ENCODE measurements at regions not wholly inside any gene's neighbourhood (a gene's known extent, or its start where the extent isn't known, plus 50 kb on each side); places are given as distances from the start of the nearest gene placed in this dataset.
"Not testable (repeated sequence)": the region's sequence is repeated elsewhere in the genome, so short reads cannot be mapped to it uniquely, and the experiment has no call there.

DNA sequence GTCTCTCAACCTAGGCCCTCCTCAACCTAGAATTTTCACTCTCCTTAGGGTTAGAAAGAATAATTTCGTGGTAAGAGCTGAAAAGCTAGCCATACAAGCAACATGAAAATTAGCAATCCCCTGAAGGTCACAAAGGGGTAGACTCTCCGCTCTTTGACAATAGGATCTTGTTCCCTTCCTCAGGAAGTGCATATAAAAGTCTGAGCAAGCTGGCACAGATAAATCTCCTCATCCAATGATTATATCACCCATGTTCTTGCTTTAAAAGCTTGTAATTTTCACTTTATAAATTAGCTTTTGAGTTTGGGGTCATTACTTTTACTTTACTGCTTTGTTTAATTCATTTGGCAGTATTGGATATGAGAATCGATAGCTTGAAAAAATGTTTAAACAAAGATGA lies 852.3 kb upstream of the CRIM1 start:
- DNase-seq (ENCODE audit: extremely low spot score, unreplicated experiment), result no peak
- Mint-ChIP-seq H3K4me3 (no peak overlapping the region), H3K27me3 (no peaks in the 10 kb centered on the region), H3K9me3 (no peaks in the 10 kb centered on the region), H3K36me3 (no peaks in the 10 kb centered on the region), H3K27ac (no peak overlapping the region), H3K4me1 (ENCODE audit: unreplicated experiment) (no peaks in the 10 kb centered on the region)
- TF ChIP-seq, protein P1, sequence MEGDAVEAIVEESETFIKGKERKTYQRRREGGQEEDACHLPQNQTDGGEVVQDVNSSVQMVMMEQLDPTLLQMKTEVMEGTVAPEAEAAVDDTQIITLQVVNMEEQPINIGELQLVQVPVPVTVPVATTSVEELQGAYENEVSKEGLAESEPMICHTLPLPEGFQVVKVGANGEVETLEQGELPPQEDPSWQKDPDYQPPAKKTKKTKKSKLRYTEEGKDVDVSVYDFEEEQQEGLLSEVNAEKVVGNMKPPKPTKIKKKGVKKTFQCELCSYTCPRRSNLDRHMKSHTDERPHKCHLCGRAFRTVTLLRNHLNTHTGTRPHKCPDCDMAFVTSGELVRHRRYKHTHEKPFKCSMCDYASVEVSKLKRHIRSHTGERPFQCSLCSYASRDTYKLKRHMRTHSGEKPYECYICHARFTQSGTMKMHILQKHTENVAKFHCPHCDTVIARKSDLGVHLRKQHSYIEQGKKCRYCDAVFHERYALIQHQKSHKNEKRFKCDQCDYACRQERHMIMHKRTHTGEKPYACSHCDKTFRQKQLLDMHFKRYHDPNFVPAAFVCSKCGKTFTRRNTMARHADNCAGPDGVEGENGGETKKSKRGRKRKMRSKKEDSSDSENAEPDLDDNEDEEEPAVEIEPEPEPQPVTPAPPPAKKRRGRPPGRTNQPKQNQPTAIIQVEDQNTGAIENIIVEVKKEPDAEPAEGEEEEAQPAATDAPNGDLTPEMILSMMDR (conservative IDR thresholded peaks at IDR 0.05), result no peak

DNA sequence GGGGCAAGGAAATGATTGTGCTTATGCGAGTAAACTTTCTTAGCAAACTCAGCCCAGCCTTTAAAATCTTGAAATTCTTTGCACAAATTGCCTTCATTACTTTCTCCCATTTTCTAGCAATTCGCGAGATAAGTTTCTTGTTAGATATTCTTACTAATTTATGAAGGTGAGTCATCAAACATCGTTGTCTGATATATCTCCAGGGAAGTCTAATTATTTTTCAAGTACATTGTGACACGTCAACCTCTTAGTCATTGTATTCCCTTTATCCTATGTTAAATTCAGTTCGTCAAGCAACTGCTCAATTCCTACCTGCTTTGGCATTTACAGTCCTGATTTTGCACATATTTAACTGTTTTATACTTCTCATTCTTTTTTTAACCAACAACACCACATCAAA lies 854.5 kb upstream of the CRIM1 start:
- Mint-ChIP-seq H3K4me1 (ENCODE audit: unreplicated experiment) (no peaks in the 10 kb centered on the region), H3K4me3 (no peak overlapping the region), H3K27ac (no peak overlapping the region), H3K27me3 (no peaks in the 10 kb centered on the region), H3K9me3 (no peaks in the 10 kb centered on the region), H3K36me3 (no peaks in the 10 kb centered on the region)
- TF ChIP-seq, protein P1 (conservative IDR thresholded peaks at IDR 0.05), result no peak
- no peak for DNase-seq (ENCODE audit: extremely low spot score, unreplicated experiment)

DNA sequence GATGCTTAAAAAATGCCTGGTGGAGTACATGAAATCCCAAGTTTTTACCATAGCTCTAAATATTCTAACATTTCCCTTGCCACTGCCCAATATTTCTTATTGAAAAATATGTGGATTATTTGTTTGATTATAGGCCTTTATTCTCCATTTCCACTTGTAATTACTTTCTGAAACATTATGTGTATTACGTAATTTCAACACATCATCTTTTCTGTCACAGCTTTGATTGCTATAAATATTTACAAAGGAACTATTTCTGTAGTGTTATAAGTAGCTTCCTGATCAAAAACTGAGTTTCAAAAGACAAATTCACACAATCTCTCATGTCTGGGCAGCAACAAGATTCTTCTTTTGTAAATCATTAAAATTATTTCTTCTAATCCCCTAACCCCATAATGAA lies 859.6 kb upstream of the CRIM1 start:
- Mint-ChIP-seq H3K36me3 (no peaks in the 10 kb centered on the region), H3K9me3 (no peaks in the 10 kb centered on the region), H3K4me3 (no peak overlapping the region), H3K4me1 (ENCODE audit: unreplicated experiment) (no peaks in the 10 kb centered on the region), H3K27ac (no peak overlapping the region), H3K27me3 (no peaks in the 10 kb centered on the region)
- DNase-seq (ENCODE audit: extremely low spot score, unreplicated experiment), result no peak
- TF ChIP-seq, protein P1 (conservative IDR thresholded peaks at IDR 0.05), result no peak

DNA sequence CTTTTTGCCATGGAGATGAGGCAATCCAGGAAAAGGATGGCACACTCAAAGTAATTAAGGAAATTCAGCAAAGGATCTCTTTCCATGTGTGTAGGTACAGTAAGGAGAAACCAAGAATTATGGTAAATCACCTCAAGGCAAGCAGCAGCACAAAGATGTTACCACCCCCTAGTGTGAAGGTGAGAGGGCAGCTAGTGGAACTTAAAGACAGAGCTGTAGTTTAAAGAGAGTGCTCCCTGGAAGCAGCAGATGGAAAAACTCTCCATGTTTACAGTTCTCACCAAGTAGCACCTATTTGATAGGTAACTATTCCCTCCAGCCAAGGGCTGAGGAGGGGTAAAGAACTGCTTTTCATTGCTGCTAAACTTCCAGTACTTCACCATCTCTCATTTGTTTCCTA lies 860.4 kb upstream of the CRIM1 start:
- no peaks in the 10 kb centered on the region for H3K36me3 Mint-ChIP-seq
- TF ChIP-seq, protein P1 (conservative IDR thresholded peaks at IDR 0.05), result no peak
- H3K27ac Mint-ChIP-seq, result no peak overlapping the region
- H3K9me3 Mint-ChIP-seq, result no peaks in the 10 kb centered on the region
- H3K4me1 Mint-ChIP-seq (ENCODE audit: unreplicated experiment), result no peaks in the 10 kb centered on the region
- H3K27me3 Mint-ChIP-seq, result no peaks in the 10 kb centered on the region
- H3K4me3 Mint-ChIP-seq, result no peak overlapping the region
- no peak for DNase-seq (ENCODE audit: extremely low spot score, unreplicated experiment)

DNA sequence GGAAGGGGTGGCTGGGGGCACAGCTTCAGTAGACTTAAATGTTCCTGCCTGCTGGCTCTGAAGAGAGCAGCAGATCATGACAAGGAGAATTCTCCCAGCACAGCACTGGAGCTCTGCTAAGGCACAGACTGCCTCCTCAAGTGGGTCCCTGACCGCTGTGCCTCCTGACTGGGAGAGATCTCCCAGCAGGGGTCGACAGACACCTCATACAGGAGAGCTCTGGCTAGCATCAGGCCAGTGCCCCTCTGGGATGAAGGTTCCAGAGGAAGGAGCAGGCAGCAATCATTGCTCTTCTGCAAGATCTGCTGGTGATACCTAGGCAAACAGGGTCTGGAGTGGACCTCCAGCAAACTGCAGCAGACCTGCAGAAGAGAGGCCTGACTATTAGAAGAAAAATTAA lies 877.5 kb upstream of the CRIM1 start:
- not testable (repeated sequence) for DNase-seq (ENCODE audit: extremely low spot score, unreplicated experiment); H3K4me1 Mint-ChIP-seq (ENCODE audit: unreplicated experiment); H3K36me3 Mint-ChIP-seq; H3K27ac Mint-ChIP-seq; H3K27me3 Mint-ChIP-seq; H3K4me3 Mint-ChIP-seq
- H3K9me3 Mint-ChIP-seq, result peaks cover 10% of the 10 kb centered on the region

DNA sequence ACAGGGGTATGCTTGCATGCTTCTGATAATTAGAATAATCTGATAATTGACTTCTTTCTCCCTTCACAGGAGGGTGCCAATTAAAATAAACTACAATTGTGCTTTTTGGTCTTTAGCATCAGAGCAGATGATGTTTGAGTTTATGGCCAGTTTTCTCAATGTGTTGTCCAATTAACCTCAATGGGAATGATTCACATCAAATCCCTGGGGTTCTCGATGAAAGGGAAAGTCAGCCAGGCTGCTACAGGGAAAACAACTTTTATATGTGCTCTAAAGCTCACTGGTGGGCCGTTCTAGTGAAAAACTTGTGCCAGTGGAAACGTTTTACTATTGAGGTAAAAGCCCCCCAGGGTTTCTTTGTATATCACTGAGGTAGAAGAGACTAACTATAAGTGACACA lies 887.3 kb upstream of the CRIM1 start:
- DNase-seq (ENCODE audit: extremely low spot score, unreplicated experiment), result no peak
- Mint-ChIP-seq H3K36me3 (no peaks in the 10 kb centered on the region), H3K27ac (no peak overlapping the region), H3K4me1 (ENCODE audit: unreplicated experiment) (peaks cover 5% of the 10 kb centered on the region), H3K4me3 (no peak overlapping the region), H3K27me3 (no peaks in the 10 kb centered on the region), H3K9me3 (no peaks in the 10 kb centered on the region)
- TF ChIP-seq, protein P1 (conservative IDR thresholded peaks at IDR 0.05), result no peak
